ENCODE measurements at regions not wholly inside any gene's neighbourhood (a gene's known extent, or its start where the extent isn't known, plus 50 kb on each side); places are given as distances from the start of the nearest gene placed in this dataset.
"Not testable (repeated sequence)": the region's sequence is repeated elsewhere in the genome, so short reads cannot be mapped to it uniquely, and the experiment has no call there.

DNA sequence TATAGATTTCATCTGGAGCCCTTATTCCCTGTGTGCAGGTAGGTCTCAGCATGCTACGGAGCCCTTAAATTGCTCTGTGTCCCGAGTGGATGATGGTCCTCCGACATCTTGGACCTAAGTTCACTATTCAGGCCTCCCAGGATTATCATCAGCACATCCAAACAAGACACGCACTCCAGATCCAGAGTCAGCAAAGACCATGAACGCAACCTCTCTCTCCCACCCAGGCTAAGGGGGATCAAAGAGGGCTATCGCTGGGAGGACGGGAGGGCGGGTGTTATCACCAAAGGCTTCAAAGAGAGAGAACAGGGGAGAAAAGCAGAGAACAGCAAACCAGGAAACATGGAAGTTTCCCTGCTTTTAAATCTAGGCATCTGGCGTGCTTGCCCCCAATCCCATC lies 659.4 kb downstream of the TBC1D22A start:
- no peaks in the 10 kb centered on the region for H3K36me3 ChIP-seq (ENCODE audit: insufficient read depth, low read length)
- H3K27ac ChIP-seq (ENCODE audit: low read depth, low read length): no peak overlapping the region
- H3K9ac ChIP-seq (ENCODE audit: low read length): no peak overlapping the region
- H3K4me1 ChIP-seq (ENCODE audit: insufficient read depth, low read length): no peaks in the 10 kb centered on the region
- H3K9me3 ChIP-seq (ENCODE audit: low read length): no peaks in the 10 kb centered on the region
- H3K4me3 ChIP-seq (ENCODE audit: low read depth in 1 of 2, low read length in 2 of 2): no peak overlapping the region
- no peaks in the 10 kb centered on the region for H3K27me3 ChIP-seq (ENCODE audit: control insufficient read depth in 1 of 2, insufficient read depth in 2 of 2, low read length in 2 of 2)

DNA sequence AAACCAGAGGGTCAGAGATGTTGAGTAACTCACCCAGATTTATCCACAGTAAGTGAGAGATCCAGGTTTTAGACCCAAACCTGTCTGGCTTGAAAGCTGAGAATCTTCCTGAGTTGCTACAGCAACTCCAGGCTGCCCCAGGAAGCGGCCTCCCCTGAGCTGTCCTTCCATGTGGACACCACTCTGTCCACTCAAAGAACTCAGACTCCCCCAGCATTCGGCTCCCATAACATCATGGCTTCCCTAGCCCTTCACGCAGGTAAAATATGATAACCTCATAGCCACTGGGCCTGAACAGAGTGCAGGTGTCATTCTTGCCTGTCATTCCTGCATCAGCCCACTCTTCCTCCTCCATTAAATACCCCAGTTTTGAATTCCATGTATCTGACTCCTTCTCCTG lies 657.8 kb downstream of the TBC1D22A start:
- H3K27me3 ChIP-seq (ENCODE audit: control insufficient read depth in 1 of 2, insufficient read depth in 2 of 2, low read length in 2 of 2): no peaks in the 10 kb centered on the region
- H3K36me3 ChIP-seq (ENCODE audit: insufficient read depth, low read length): no peaks in the 10 kb centered on the region
- H3K4me3 ChIP-seq (ENCODE audit: low read depth in 1 of 2, low read length in 2 of 2): no peak overlapping the region
- no peaks in the 10 kb centered on the region for H3K9me3 ChIP-seq (ENCODE audit: low read length)
- H3K27ac ChIP-seq (ENCODE audit: low read depth, low read length): no peak overlapping the region
- H3K9ac ChIP-seq (ENCODE audit: low read length): no peak overlapping the region
- no peaks in the 10 kb centered on the region for H3K4me1 ChIP-seq (ENCODE audit: insufficient read depth, low read length)

DNA sequence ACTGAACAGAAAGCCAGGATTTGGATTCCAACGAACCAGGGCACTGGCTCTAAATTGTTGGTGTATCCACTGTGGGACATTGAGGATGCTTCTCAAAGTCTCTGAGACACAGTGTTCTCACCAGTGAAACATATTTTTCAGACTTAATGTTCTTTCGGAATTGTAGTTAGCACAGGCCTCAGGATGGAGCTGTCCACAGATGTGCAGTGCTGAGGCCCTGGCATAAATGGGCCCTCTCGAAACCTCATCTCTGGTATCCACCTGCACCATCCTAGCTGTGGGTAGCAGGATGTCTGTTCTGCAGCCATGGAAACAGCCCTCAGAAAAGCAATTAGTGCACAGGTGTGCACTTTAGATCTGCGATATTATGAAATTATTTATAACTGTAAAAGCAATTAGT lies 656.8 kb downstream of the TBC1D22A start:
- H3K36me3 ChIP-seq (ENCODE audit: insufficient read depth, low read length): no peaks in the 10 kb centered on the region
- no peaks in the 10 kb centered on the region for H3K9me3 ChIP-seq (ENCODE audit: low read length)
- H3K9ac ChIP-seq (ENCODE audit: low read length): no peak overlapping the region
- no peak overlapping the region for H3K4me3 ChIP-seq (ENCODE audit: low read depth in 1 of 2, low read length in 2 of 2)
- H3K27ac ChIP-seq (ENCODE audit: low read depth, low read length): no peak overlapping the region
- H3K4me1 ChIP-seq (ENCODE audit: insufficient read depth, low read length): no peaks in the 10 kb centered on the region
- no peaks in the 10 kb centered on the region for H3K27me3 ChIP-seq (ENCODE audit: control insufficient read depth in 1 of 2, insufficient read depth in 2 of 2, low read length in 2 of 2)

DNA sequence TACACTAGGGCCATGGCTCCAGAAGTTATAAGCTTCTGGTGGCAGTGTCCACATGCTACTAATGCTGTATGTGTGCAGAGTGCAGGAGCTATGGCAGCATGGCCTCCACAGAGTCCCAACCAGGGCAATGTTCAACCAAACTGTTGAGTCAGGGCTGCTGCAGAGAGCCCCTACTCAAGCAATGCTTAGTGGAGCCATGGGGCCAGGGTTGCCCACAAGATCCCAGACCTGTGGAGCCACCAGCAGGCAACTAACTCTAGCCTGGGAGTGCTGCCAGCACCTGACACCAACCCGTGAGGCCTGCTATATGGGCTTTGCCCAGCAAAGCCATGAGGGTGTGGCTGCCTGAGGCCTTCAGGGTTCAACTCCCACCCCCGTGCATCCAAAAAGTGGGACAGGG lies 655.2 kb downstream of the TBC1D22A start:
- no peaks in the 10 kb centered on the region for H3K9me3 ChIP-seq (ENCODE audit: low read length)
- no peak overlapping the region for H3K4me3 ChIP-seq (ENCODE audit: low read depth in 1 of 2, low read length in 2 of 2)
- H3K27me3 ChIP-seq (ENCODE audit: control insufficient read depth in 1 of 2, insufficient read depth in 2 of 2, low read length in 2 of 2): no peaks in the 10 kb centered on the region
- H3K9ac ChIP-seq (ENCODE audit: low read length): no peak overlapping the region
- no peaks in the 10 kb centered on the region for H3K4me1 ChIP-seq (ENCODE audit: insufficient read depth, low read length)
- no peaks in the 10 kb centered on the region for H3K36me3 ChIP-seq (ENCODE audit: insufficient read depth, low read length)
- H3K27ac ChIP-seq (ENCODE audit: low read depth, low read length): no peak overlapping the region

DNA sequence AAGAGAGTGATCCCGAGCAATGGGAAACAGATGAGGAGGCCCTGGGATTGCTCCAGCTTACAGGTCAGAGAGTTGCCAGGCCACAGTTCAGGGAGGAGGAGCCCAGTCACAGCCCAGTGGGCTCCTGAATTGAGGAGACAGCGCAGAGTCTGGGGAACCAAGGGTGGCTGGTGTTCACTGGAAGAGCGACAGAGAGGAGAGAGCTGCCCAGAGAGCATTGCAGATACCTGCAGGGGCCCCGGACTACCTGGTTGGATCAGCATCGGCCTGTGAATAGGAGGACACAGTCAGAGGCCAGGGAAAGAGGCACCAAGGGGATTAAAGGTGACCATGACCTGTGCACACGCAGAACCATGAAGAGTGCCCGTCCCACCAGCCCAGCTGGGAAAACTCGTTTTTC lies 648.6 kb downstream of the TBC1D22A start:
- Histone ChIP-seq H3K27me3 (ENCODE audit: control insufficient read depth in 1 of 2, insufficient read depth in 2 of 2, low read length in 2 of 2) (peaks cover 0 to 12% of the 10 kb centered on the region in 2 donors), H3K36me3 (ENCODE audit: insufficient read depth, low read length) (no peaks in the 10 kb centered on the region), H3K9me3 (ENCODE audit: low read length) (no peaks in the 10 kb centered on the region), H3K4me3 (ENCODE audit: low read depth in 1 of 2, low read length in 2 of 2) (no peak overlapping the region), H3K27ac (ENCODE audit: low read depth, low read length) (no peak overlapping the region), H3K9ac (ENCODE audit: low read length) (no peak overlapping the region), H3K4me1 (ENCODE audit: insufficient read depth, low read length) (no peaks in the 10 kb centered on the region)

DNA sequence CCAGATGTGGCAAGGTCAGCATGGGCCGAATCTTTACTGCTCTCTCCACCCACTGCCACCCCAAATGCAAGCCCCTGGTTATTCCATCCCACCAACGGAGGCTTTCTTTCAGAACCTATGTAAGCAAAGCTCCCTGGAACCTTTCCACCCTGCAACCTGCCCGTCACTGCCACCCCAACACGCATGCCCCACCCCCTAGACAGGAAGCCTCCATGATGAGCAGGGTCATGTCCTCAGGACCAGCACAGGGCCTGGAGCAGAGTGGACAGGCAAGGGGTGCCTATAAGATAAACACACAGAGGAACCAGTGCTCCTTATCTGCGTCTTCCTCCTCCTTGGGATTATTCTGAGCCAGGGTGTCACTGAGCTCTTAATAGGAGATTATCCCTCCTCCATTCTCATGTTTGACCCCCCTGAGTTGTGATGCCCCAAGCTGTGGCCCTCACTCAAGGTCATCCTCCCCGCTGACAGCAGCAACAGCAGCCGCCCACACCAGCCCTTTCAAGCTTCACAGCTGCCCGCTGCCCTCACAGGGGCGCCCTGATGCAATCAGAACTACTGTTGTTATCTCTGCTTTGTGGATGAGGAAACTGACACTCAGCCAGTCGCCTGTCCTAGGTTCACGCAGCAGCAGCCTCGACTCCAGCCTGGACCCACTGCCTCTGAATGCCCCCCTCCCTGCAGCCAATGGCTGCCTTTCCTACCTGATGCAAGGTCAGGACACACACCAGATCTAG lies 647.3 kb downstream of the TBC1D22A start:
- H3K4me1 ChIP-seq (ENCODE audit: insufficient read depth, low read length): no peaks in the 10 kb centered on the region
- H3K9me3 ChIP-seq (ENCODE audit: low read length): no peaks in the 10 kb centered on the region
- H3K36me3 ChIP-seq (ENCODE audit: insufficient read depth, low read length): no peaks in the 10 kb centered on the region
- no peak overlapping the region for H3K9ac ChIP-seq (ENCODE audit: low read length)
- no peak overlapping the region for H3K4me3 ChIP-seq (ENCODE audit: low read depth in 1 of 2, low read length in 2 of 2)
- peaks cover 0 to 12% of the 10 kb centered on the region in 2 donors for H3K27me3 ChIP-seq (ENCODE audit: control insufficient read depth in 1 of 2, insufficient read depth in 2 of 2, low read length in 2 of 2)
- no peak overlapping the region for H3K27ac ChIP-seq (ENCODE audit: low read depth, low read length)

DNA sequence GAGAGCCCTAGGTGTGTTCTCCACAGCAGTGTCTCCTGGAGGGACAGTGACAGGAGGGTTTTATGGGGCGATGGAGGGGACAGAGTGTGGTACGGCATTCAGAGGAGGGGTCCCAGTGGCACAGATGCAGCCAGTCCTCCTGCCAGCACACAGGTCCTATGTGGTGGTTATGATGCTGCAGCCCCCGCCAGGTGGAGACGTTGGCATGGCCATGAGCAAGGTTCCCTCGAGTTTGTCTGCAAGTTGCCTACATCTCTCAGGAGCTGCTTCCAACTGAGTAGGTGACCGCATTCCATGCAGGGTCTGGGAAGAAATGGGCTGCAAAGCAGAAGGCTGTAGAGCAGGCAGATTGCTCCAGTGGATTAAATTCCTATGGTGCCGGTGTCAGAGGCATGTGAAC lies 646.0 kb downstream of the TBC1D22A start:
- Histone ChIP-seq H3K27ac (ENCODE audit: low read depth, low read length) (no peak overlapping the region), H3K4me3 (ENCODE audit: low read depth in 1 of 2, low read length in 2 of 2) (no peak overlapping the region), H3K9me3 (ENCODE audit: low read length) (no peaks in the 10 kb centered on the region), H3K36me3 (ENCODE audit: insufficient read depth, low read length) (no peaks in the 10 kb centered on the region), H3K27me3 (ENCODE audit: control insufficient read depth in 1 of 2, insufficient read depth in 2 of 2, low read length in 2 of 2) (peaks cover 0 to 12% of the 10 kb centered on the region in 2 donors), H3K4me1 (ENCODE audit: insufficient read depth, low read length) (no peaks in the 10 kb centered on the region), H3K9ac (ENCODE audit: low read length) (no peak overlapping the region)

DNA sequence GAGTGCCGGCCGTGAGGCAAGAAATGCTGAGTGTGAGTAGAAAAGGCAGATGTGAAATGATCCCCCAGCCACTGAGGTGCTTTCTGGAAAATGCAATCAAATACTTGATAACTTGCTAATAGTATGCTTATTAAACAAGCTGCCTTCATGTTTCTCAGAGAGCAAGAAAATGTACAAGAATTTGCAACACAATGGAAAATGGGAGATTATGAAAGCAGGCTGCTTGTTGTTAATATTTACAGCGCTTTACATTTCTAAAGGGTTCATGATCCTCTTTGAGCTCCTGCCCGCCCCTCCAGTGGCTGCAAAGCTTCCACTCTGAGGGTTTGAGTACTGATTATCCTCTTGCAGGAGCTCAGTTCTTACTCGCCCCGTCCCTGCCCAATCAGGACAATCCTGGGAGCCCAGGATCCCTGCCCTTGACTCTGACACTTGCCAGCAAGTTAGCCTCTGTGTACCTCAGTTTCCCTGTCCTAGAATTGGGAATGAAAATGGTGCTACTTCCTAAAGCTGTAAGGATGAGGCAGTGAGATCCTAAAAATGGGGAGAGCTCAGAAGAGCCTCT lies 645.1 kb downstream of the TBC1D22A start:
- Histone ChIP-seq H3K27me3 (ENCODE audit: control insufficient read depth in 1 of 2, insufficient read depth in 2 of 2, low read length in 2 of 2) (peaks cover 0 to 16% of the 10 kb centered on the region in 2 donors), H3K27ac (ENCODE audit: low read depth, low read length) (no peak overlapping the region), H3K4me1 (ENCODE audit: insufficient read depth, low read length) (no peaks in the 10 kb centered on the region), H3K9me3 (ENCODE audit: low read length) (no peaks in the 10 kb centered on the region), H3K4me3 (ENCODE audit: low read depth in 1 of 2, low read length in 2 of 2) (no peak overlapping the region), H3K9ac (ENCODE audit: low read length) (no peak overlapping the region), H3K36me3 (ENCODE audit: insufficient read depth, low read length) (no peaks in the 10 kb centered on the region)

DNA sequence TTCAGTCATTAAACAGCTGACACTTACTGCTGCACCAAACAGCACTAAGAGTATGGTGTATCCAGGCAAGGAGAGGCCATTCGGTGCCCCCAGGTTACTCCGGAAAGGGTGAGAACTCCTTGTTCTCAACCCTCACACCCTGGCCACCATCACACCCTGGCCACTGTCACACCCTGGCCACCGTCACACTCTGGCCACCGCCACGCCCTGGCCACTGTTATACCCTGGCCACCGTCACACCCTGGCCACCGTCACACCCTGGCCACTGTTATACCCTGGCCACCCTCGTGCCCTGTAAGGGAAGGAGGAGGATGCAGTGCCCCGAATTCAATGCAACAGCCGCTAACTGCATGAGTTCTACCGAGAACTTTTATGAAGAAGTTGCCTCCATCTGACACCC lies 644.4 kb downstream of the TBC1D22A start:
- H3K27ac ChIP-seq (ENCODE audit: low read depth, low read length): no peak overlapping the region
- H3K27me3 ChIP-seq (ENCODE audit: control insufficient read depth in 1 of 2, insufficient read depth in 2 of 2, low read length in 2 of 2): peaks cover 0 to 16% of the 10 kb centered on the region in 2 donors
- H3K9me3 ChIP-seq (ENCODE audit: low read length): no peaks in the 10 kb centered on the region
- H3K4me3 ChIP-seq (ENCODE audit: low read depth in 1 of 2, low read length in 2 of 2): no peak overlapping the region
- H3K9ac ChIP-seq (ENCODE audit: low read length): no peak overlapping the region
- H3K4me1 ChIP-seq (ENCODE audit: insufficient read depth, low read length): no peaks in the 10 kb centered on the region
- no peaks in the 10 kb centered on the region for H3K36me3 ChIP-seq (ENCODE audit: insufficient read depth, low read length)

DNA sequence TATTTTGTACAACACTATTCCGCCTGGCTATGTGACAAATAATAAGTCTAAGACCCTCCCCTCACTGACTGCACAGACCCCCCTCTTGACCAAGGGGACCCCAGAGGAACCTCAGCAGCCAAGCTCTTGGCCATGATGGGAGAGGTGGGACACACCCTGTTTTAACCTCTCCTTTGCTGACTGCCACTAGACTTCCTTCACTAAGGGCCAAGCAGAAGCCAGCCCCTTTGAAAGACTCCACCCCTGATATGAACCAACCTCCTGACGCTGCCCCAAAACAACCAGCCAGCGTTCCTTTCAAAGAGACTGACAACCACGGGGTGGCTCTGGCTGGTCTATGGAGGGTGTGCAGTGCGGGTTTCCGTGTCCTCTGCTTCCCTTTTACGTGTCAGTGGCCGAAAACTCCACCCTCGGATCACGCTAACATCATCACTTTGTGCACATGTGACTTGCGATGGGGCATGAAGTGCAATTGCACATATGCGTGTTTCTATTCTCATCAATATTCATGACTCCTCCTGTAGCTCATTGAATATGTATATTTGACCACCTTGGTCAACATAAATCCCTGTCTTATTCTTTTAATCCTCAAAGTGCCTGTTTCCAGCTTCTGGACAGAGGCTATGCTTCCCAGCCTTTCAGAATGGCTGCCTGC lies 643.9 kb downstream of the TBC1D22A start:
- Histone ChIP-seq H3K27me3 (ENCODE audit: control insufficient read depth in 1 of 2, insufficient read depth in 2 of 2, low read length in 2 of 2) (peaks cover 0 to 16% of the 10 kb centered on the region in 2 donors), H3K4me1 (ENCODE audit: insufficient read depth, low read length) (no peaks in the 10 kb centered on the region), H3K9me3 (ENCODE audit: low read length) (no peaks in the 10 kb centered on the region), H3K4me3 (ENCODE audit: low read depth in 1 of 2, low read length in 2 of 2) (no peak overlapping the region), H3K9ac (ENCODE audit: low read length) (no peak overlapping the region), H3K36me3 (ENCODE audit: insufficient read depth, low read length) (no peaks in the 10 kb centered on the region), H3K27ac (ENCODE audit: low read depth, low read length) (no peak overlapping the region)

DNA sequence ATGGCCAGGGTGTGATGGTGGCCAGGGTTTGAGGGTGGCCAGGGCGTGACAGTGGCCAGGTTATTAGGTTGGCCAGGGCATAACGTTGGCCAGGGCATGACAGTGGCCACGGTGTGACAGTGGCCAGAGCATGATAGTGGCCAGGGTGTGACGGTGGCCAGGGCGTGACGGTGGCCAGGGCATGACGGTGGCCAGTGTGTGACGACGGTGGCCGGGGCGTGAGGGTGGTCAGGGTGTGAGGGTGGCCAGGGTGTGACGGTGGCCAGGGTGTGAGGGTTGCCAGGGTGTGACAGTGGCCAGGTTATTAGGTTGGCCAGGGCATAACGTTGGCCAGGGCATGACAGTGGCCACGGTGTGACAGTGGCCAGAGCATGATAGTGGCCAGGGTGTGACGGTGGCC lies 642.8 kb downstream of the TBC1D22A start:
- not testable (repeated sequence) for H3K27me3 ChIP-seq (ENCODE audit: control insufficient read depth in 1 of 2, insufficient read depth in 2 of 2, low read length in 2 of 2); H3K27ac ChIP-seq (ENCODE audit: low read depth, low read length); H3K9me3 ChIP-seq (ENCODE audit: low read length); H3K4me3 ChIP-seq (ENCODE audit: low read depth in 1 of 2, low read length in 2 of 2); H3K36me3 ChIP-seq (ENCODE audit: insufficient read depth, low read length); H3K9ac ChIP-seq (ENCODE audit: low read length); H3K4me1 ChIP-seq (ENCODE audit: insufficient read depth, low read length)
